CD14-positive monocyte (primary cell): ENCODE measurements at regions not wholly inside any gene's neighbourhood (a gene's known extent, or its start where the extent isn't known, plus 50 kb on each side); places are given as distances from the start of the nearest gene placed in this dataset.

Experiments used
- DNase-seq, 3 donors: peaks; one replicate each; pipeline ENCODE4 v3.0.0-alpha.2; 2011 to 2022
- H2AFZ ChIP-seq: 2 replicates; pipeline ENCODE4 v1.6.0; 2012; ENCODE audit warnings: mild to moderate bottlenecking, low read depth, low read length, inconsistent platforms; ENCODE audit not compliant: insufficient read depth, poor library complexity, severe bottlenecking
- H3K27ac ChIP-seq, 2 donors: 1 replicate in 1 of 2; 2 replicates in 1 of 2; pipeline ENCODE4 v1.5.1; 2012 to 2013; ENCODE audit warnings: low read length in 2 of 2, control low read depth in 1 of 2, inconsistent platforms in 1 of 2, low read depth in 1 of 2, mild to moderate bottlenecking in 1 of 2
- H3K27me3 ChIP-seq, 2 donors: one replicate each; pipeline versions ENCODE4 v1.6.0 to v1.6.1; 2011 to 2013; ENCODE audit warnings: low read length in 2 of 2; ENCODE audit not compliant: control insufficient read depth in 2 of 2, insufficient read depth in 2 of 2
- H3K36me3 ChIP-seq, 2 donors: replicated peaks in 1 of 2; 1 replicate in 1 of 2; 2 replicates in 1 of 2; pipeline versions ENCODE4 v1.5.1 to v1.6.1; 2012 to 2013; ENCODE audit warnings: low read length in 2 of 2, control low read depth in 1 of 2, inconsistent platforms in 1 of 2, mild to moderate bottlenecking in 1 of 2; ENCODE audit not compliant: insufficient read depth in 2 of 2, control insufficient read depth in 1 of 2
- H3K4me1 ChIP-seq, 2 donors: 1 replicate in 1 of 2; 2 replicates in 1 of 2; pipeline versions ENCODE4 v1.5.1 to v1.6.1; 2012 to 2013; ENCODE audit warnings: low read length in 2 of 2, control low read depth in 1 of 2, inconsistent platforms in 1 of 2, mild to moderate bottlenecking in 1 of 2, moderate library complexity in 1 of 2; ENCODE audit not compliant: insufficient read depth in 2 of 2, control insufficient read depth in 1 of 2
- H3K4me2 ChIP-seq: replicated peaks from 2 replicates; pipeline ENCODE3; 2012; ENCODE audit warnings: low read length, moderate library complexity, mild to moderate bottlenecking; ENCODE audit not compliant: poor library complexity, severe bottlenecking; ENCODE audit errors: extremely low read depth
- H3K4me3 ChIP-seq, 3 experiments: fragments of 200-600 bp in 1 of 3; sonication (generic) in 1 of 3; replicated peaks in 1 of 3; 1 replicate in 2 of 3; 2 replicates in 1 of 3; pipeline ENCODE4 v1.5.1; 2011 to 2013; ENCODE audit warnings: low read length in 3 of 3, mild to moderate bottlenecking in 3 of 3, control low read depth in 2 of 3, low read depth in 2 of 3, inconsistent platforms in 1 of 3, moderate library complexity in 1 of 3
- H3K79me2 ChIP-seq: 2 replicates; pipeline ENCODE4 v1.6.0; 2012; ENCODE audit warnings: mild to moderate bottlenecking, control low read depth, inconsistent platforms, low read length, moderate library complexity; ENCODE audit not compliant: insufficient read depth
- H3K9ac ChIP-seq: 2 replicates; pipeline ENCODE4 v1.6.0; 2017; ENCODE audit warnings: low read length, mild to moderate bottlenecking; ENCODE audit not compliant: insufficient read depth, poor library complexity, severe bottlenecking
- H3K9me3 ChIP-seq, 2 donors: replicated peaks in 1 of 2; 1 replicate in 1 of 2; 2 replicates in 1 of 2; pipeline versions ENCODE4 v1.5.1 to v1.6.1; 2012 to 2013; ENCODE audit warnings: low read length in 2 of 2, control low read depth in 1 of 2; ENCODE audit not compliant: control insufficient read depth in 1 of 2, insufficient read depth in 1 of 2
- H4K20me1 ChIP-seq: 2 replicates; pipeline ENCODE4 v1.6.0; 2012; ENCODE audit warnings: mild to moderate bottlenecking, low read length, control low read depth, moderate library complexity; ENCODE audit not compliant: insufficient read depth
- H3K27ac Mint-ChIP-seq, 7 donors: one replicate each; pipeline ENCODE4 v1.8.0; 2020; ENCODE audit warnings: mild to moderate bottlenecking in 7 of 7, mixed read lengths in 7 of 7, moderate library complexity in 6 of 7, inconsistent platforms in 2 of 7
- H3K27me3 Mint-ChIP-seq, 3 donors: one replicate each; pipeline ENCODE4 v1.8.0; 2021 to 2022; ENCODE audit warnings: low read depth in 3 of 3, mild to moderate bottlenecking in 3 of 3, mixed read lengths in 3 of 3, moderate library complexity in 3 of 3, inconsistent platforms in 1 of 3
- H3K36me3 Mint-ChIP-seq, 2 donors: one replicate each; pipeline ENCODE4 v1.8.0; 2020; ENCODE audit warnings: mixed read lengths in 2 of 2, inconsistent platforms in 1 of 2, mild to moderate bottlenecking in 1 of 2
- H3K4me1 Mint-ChIP-seq: one replicate; pipeline ENCODE4 v1.8.0; 2020; ENCODE audit warnings: mild to moderate bottlenecking, mixed read lengths
- H3K4me3 Mint-ChIP-seq, 2 donors: one replicate each; pipeline ENCODE4 v1.8.0; 2020; ENCODE audit warnings: mild to moderate bottlenecking in 2 of 2, mixed read lengths in 2 of 2, moderate library complexity in 1 of 2
- H3K9me3 Mint-ChIP-seq, 7 donors: one replicate each; pipeline ENCODE4 v1.8.0; 2020 to 2022; ENCODE audit warnings: mixed read lengths in 7 of 7, mild to moderate bottlenecking in 6 of 7, moderate library complexity in 6 of 7, inconsistent platforms in 2 of 7
- CTCF ChIP-seq: fragments of 200-600 bp; IDR thresholded peaks from one replicate; pipeline ENCODE4 v1.8.0; 2022; ENCODE audit warnings: antibody characterized with exemption, mild to moderate bottlenecking
- WGBS: methylation state at CpG from one replicate; pipeline ENCODE4 v1.1.5; 2013; ENCODE audit warnings: missing lambda C conversion rate; ENCODE audit not compliant: insufficient coverage; 5-methylcytosine and 5-hydroxymethylcytosine counted together
- intact Hi-C, 2 donors: fragments of 100-400 bp; cut with micrococcal nuclease; formaldehyde crosslinking; loops; one replicate each; pipeline versions ENCODE4 v1.15.0 to v1.15.1; 2023

GRCh38 chr22:47286590-47286989 lies 524.1 kb downstream of the TBC1D22A start:
- Mint-ChIP-seq H3K27me3 (peaks cover 2 to 6% (median 4%) of the 10 kb centered on the region in 3 donors), H3K27ac (no peak overlapping the region), H3K9me3 (no peaks in the 10 kb centered on the region), H3K4me3 (no peak overlapping the region), H3K4me1 (no peaks in the 10 kb centered on the region), H3K36me3 (no peaks in the 10 kb centered on the region)
- H3K4me2 ChIP-seq: no peak overlapping the region
- no peaks in the 10 kb centered on the region for H3K79me2 ChIP-seq
- no peak for DNase-seq
- H3K27ac ChIP-seq: no peak overlapping the region
- H2AFZ ChIP-seq: no peak overlapping the region
- H3K27me3 ChIP-seq: no peaks in the 10 kb centered on the region
- H3K4me1 ChIP-seq: no peaks in the 10 kb centered on the region
- H3K4me3 ChIP-seq: no peak overlapping the region
- no peaks in the 10 kb centered on the region for H4K20me1 ChIP-seq
- H3K36me3 ChIP-seq: no peaks in the 10 kb centered on the region
- TF ChIP-seq CTCF: no peak
- WGBS: 78% methylated on average over 5 of the region's 7 CpGs
- no peaks in the 10 kb centered on the region for H3K9me3 ChIP-seq
- H3K9ac ChIP-seq: no peak overlapping the region
- intact Hi-C loops: no loop called here

GRCh38 chr22:47285981-47286380 lies 523.5 kb downstream of the TBC1D22A start:
- Histone ChIP-seq H3K4me1 (no peaks in the 10 kb centered on the region), H3K36me3 (no peaks in the 10 kb centered on the region), H3K9ac (no peak overlapping the region), H2AFZ (no peak overlapping the region), H3K4me2 (no peak overlapping the region), H3K27me3 (no peaks in the 10 kb centered on the region), H3K9me3 (no peaks in the 10 kb centered on the region), H3K27ac (no peak overlapping the region), H3K79me2 (no peaks in the 10 kb centered on the region), H3K4me3 (no peak overlapping the region), H4K20me1 (no peaks in the 10 kb centered on the region)
- H3K27ac Mint-ChIP-seq: no peak overlapping the region
- no peak for DNase-seq
- no peaks in the 10 kb centered on the region for H3K9me3 Mint-ChIP-seq
- no peak for TF ChIP-seq CTCF
- no peaks in the 10 kb centered on the region for H3K36me3 Mint-ChIP-seq
- H3K4me1 Mint-ChIP-seq: no peaks in the 10 kb centered on the region
- 89% methylated on average over 10 of the region's 10 CpGs for WGBS
- H3K4me3 Mint-ChIP-seq: no peak overlapping the region
- H3K27me3 Mint-ChIP-seq: peaks cover 2 to 6% (median 4%) of the 10 kb centered on the region in 3 donors
- intact Hi-C loops: no loop called here
